GM12874 (cell line): ENCODE measurements at regions not wholly inside any gene's neighbourhood (a gene's known extent, or its start where the extent isn't known, plus 50 kb on each side); places are given as distances from the start of the nearest gene placed in this dataset.
A peak's percentile ranks its signal among the peaks of the same experiment; 100 is the strongest.

Experiments used
- TF ChIP-seq, protein P1 (sequence below): IDR thresholded peaks from 2 replicates; pipeline ENCODE4 v1.5.1; 2011; ENCODE audit warnings: low read depth, mild to moderate bottlenecking, control low read depth, low read length, moderate library complexity; ENCODE audit not compliant: insufficient read depth

DNA sequence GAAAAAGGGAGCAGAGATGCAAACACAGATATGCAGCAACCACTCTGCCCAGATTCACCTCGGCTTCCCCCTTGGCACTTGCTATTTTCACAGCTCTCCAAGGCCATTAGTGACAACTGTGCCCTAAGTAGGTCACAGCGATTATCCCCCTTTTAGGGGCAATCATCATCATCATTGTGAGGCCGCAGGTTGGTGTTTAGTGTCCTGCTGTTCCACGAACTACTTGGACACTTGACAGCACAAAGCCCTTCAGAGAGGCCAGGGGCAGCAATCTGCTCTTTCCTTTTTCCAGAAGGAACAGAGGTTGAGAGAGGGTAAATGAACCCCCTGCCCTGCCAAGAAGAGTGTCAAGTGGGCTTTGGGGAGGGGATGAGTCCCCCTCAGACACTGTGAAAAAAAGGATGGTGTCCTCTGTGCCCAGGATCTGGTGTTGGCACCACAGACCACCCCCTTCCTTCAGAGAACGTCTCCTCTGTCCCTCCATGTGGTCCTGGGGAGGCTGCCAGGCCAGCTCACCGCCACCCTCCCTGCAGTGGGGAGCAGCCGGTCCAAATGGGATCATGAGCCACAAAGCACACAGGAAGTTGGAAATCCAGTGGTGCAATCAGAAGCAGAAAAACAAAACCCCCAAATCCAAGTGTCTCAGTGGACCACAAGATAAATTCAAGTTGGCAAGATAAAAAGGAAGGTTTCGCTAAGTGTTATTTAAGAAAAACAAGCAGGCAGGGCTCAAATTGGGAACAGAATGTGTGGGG is 78.4 kb upstream of the MED9 start:
- TF ChIP-seq, protein P1, sequence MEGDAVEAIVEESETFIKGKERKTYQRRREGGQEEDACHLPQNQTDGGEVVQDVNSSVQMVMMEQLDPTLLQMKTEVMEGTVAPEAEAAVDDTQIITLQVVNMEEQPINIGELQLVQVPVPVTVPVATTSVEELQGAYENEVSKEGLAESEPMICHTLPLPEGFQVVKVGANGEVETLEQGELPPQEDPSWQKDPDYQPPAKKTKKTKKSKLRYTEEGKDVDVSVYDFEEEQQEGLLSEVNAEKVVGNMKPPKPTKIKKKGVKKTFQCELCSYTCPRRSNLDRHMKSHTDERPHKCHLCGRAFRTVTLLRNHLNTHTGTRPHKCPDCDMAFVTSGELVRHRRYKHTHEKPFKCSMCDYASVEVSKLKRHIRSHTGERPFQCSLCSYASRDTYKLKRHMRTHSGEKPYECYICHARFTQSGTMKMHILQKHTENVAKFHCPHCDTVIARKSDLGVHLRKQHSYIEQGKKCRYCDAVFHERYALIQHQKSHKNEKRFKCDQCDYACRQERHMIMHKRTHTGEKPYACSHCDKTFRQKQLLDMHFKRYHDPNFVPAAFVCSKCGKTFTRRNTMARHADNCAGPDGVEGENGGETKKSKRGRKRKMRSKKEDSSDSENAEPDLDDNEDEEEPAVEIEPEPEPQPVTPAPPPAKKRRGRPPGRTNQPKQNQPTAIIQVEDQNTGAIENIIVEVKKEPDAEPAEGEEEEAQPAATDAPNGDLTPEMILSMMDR, result no peak

DNA sequence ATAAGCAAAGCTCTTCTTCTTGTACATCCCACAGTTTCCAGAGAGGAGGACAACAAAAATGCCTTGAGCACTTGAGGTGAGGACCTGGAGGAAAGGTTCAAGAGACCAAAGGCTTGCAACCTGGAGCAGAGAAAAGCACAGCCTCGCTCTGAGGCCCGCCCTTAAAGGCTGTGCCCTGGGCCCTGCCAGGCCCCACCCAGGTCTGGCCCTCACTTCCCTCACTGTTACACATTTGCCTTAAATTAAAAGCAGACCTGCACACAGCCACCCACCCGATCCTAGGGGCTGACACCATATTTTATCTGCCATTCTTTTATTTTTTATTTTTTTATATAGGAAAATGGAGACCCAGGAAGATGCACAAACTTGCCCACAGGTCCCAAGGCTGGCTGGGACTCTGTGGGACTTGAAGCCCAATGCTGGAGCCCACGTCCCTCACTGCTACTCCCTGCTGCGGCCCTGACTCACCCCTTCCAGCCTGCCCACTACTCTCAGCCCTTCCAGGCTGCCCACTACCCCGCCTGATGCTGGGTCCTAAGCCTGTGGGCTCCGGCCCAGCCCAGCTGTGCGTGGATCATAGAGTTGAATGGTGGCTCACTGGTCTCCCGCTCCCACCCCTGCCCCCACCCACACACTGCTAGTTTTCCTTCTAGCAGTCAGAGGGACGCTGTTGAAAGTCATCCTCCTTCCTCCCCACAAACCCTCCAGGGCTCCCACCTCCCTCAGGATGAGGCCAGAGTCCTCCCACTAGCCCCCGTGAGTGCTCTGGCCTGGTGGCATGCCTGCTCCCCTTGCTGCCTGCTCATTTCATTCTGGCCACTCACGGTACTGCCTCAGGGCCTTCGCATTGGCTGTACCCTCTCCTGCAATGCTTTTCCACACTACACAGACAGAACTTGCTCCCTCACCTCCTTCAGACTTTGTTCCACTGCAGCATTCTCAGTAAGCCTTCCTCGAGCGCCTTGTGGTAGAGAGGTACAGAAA is 77.6 kb upstream of the MED9 start:
- TF ChIP-seq, protein P1, result no peak

DNA sequence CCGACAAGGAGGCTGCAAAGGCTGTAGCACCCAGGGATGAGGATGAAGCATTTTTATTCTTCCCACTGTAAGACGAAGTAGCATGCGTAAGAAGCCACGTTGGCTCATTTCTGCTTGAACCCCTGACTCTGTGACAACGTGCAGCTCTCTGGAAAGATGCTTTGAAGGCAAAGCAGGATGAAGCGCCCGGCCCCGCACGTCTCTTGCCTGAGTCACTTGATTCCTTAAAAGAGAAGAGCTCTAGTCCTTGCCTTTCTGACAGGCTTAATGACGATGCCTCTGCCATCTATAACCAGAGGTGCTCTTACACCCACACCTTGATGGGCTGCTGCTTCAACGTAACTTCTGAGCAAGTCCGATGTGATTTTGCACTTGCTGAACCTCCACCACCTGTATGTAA is 76.7 kb upstream of the MED9 start:
- TF ChIP-seq, protein P1, result no peak

DNA sequence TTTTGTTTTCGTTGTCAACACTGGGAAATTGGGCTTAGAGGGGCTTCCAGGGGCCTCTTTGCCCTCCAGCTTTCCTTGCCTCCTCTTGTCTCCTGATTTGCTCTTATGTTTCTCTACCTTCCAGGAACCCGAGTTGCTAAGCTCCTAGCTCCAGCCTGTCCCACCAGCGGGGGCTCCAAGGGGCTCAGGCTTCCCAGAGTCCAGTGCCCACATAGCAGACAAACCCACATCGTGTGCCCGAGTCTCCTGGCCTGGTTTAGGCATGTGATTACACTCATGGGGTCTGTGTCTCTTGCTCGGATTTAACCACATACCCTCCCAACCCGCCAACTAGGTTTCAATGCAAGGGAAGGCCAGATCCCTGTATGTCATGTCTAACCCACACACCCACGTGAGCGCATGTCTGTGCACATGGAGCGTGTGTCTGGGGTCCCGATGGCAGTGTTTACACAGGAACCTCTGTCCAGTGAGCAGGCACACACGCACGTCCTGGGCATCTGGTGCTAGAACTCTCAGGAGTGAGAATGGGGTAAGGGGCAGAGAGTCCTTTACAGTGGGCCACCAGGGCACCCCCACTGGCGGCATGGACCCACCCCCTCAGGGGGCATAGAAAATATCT is 76.1 kb upstream of the MED9 start:
- TF ChIP-seq, protein P1, result no peak

DNA sequence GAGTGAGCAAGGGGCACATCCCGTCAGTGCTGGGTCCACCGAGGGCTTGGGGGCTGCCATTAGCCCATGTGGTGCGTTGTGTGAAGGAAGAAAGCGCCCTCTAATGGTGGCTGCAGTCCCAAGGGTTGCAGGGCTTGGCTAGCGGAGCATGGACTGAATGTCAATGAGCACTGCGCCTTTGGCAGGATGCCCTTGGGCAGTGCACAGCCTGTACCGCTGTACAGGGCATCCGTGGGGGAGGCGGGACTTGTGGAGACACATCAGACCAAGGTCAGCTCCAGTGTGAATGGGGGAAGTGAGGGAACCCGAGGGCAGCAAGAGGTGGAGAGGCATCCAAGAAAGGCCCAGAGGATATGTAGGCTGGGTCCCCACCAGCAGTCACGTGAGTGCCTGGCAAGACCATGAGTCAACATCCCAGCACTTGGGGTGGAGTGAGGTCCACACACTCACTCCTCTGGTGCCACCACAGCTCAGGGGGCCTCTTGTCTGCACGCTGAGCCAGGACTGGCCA is 75.5 kb upstream of the MED9 start:
- TF ChIP-seq, protein P1, result 0 out of 2 replicates have a peak, but pooled peaks have one; percentile 34

DNA sequence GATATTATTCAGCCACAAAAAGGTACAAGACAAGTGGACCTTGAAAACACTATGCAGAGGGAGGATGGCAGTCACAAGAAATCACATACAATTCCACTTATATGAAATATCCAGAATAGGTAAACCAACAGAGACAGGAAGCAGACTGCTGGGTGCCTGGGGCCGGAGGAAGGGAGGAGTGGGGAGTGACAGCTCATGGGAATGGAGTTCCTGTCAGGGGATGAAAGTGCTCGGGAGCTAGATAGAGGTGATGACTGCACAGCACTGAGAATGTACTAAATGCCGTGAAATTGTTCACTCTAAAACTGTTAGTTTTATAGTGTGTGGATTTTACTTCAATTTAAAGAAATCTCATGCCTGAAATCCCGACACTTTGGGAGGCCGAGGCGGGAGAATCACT is 74.2 kb upstream of the MED9 start:
- TF ChIP-seq, protein P1, result no peak

DNA sequence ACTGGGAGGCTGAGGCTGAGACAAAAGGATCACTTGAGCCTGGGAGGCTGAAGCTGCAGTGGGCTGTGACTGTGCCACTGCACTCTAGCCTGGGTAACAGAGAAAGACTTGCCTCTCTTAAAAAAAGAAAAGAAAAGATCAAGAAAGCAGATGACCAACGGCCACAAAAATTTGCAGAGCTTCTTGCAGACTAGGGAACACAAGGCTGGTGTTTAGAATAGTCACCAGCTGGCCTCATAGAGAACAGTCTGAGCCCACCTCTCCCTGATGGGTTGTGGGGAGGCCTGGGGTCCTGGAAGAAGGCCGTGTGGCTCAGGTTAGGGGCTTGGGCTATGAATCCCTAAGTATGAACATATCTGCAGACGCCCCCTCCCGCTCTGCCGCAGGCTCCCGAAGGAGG is 73.7 kb upstream of the MED9 start:
- TF ChIP-seq, protein P1, result no peak
